HCT116 (cell line): ENCODE measurements at regions not wholly inside any gene's neighbourhood (a gene's known extent, or its start where the extent isn't known, plus 50 kb on each side); places are given as distances from the start of the nearest gene placed in this dataset.

Experiments
- ATAC-seq: fragments of 200-7000 bp; cut with Tn5 transposase; 2 replicates; pipeline ENCODE4 v1.9.1; 2020; ENCODE audit warnings: mild to moderate bottlenecking, moderate library complexity
- BruUV-seq: library from RNA; stranded (reverse); fragments of 400-500 nt; replicated peaks from 2 replicates; lab custom pipeline; 2021; lab: Mats Ljungman, UMichigan
- CTCF ChIA-PET: fragments of 300-600 bp; sonication (Branson Sonifier 250); formaldehyde crosslinking; loops from one replicate; lab custom pipeline; 2021; ENCODE audit warnings: antibody characterized with exemption; lab: Charles Lee
- POLR2A ChIA-PET: fragments of 300-600, 350-600 bp; sonication (Branson Sonifier 250); formaldehyde crosslinking; loops from one replicate; lab custom pipeline; 2021; ENCODE audit warnings: antibody characterized with exemption; lab: Charles Lee
- RAD21 ChIA-PET, 2 experiments: fragments of 300-600 bp; sonication (Branson Sonifier 250); formaldehyde crosslinking; loops; one replicate each; lab custom pipeline; 2023; ENCODE audit warnings: low total read pairs in 2 of 2; ENCODE audit not compliant: uncharacterized antibody in 2 of 2, unreplicated experiment in 2 of 2, low non-redundant PET in 1 of 2; lab: Charles Lee
- DNase-seq: peaks from one replicate; pipeline ENCODE4 v3.0.0-alpha.2; 2010; ENCODE audit warnings: low read depth, low spot score
- H2AFZ ChIP-seq: fragments of 200-600 bp; shearing (Covaris generic), sonication (generic); 2 replicates; pipeline ENCODE4 v1.6.1; 2017; ENCODE audit warnings: low read depth, mixed run types, mixed read lengths, antibody characterized with exemption, low read length; ENCODE audit not compliant: poor library complexity, severe bottlenecking
- H3K27ac ChIP-seq: 2 replicates; pipeline ENCODE4 v1.5.1; 2012; ENCODE audit warnings: low read depth, low read length
- H3K27me3 ChIP-seq: fragments of 200-600 bp; sonication (generic); 2 replicates; pipeline ENCODE4 v1.6.1; 2016; ENCODE audit warnings: mixed run types, low read length, mixed read lengths; ENCODE audit not compliant: insufficient read depth
- H3K36me3 ChIP-seq, 2 experiments: fragments of 200-500 bp in 1 of 2; fragments of 200-600 bp in 1 of 2; sonication (Bioruptor generic) in 1 of 2; sonication (generic) in 1 of 2; 2 replicates each; pipeline versions ENCODE4 v1.5.1 to v1.6.1; 2014 to 2016; ENCODE audit warnings: low read length in 2 of 2, inconsistent platforms in 1 of 2, mixed read lengths in 1 of 2, mixed run types in 1 of 2; ENCODE audit not compliant: insufficient read depth in 2 of 2, control insufficient read depth in 1 of 2
- H3K4me1 ChIP-seq, 2 experiments: fragments of 200-600 bp in 1 of 2; sonication (generic) in 1 of 2; 2 replicates each; pipeline versions ENCODE4 v1.5.1 to v1.6.1; 2012 to 2017; ENCODE audit warnings: low read length in 2 of 2, inconsistent platforms in 1 of 2, mild to moderate bottlenecking in 1 of 2, mixed read lengths in 1 of 2, mixed run types in 1 of 2, moderate library complexity in 1 of 2; ENCODE audit not compliant: insufficient read depth in 2 of 2, control insufficient read depth in 1 of 2
- H3K4me2 ChIP-seq: fragments of 200-600 bp; sonication (generic); 2 replicates; pipeline ENCODE4 v1.6.1; 2017; ENCODE audit warnings: mixed run types, low read length, mixed read lengths
- H3K4me3 ChIP-seq, 2 experiments: fragments of 200-600 bp in 1 of 2; sonication (generic) in 1 of 2; replicated peaks in 1 of 2; 2 replicates each; pipeline ENCODE4 v1.5.1; 2011 to 2016; ENCODE audit warnings: low read length in 2 of 2, control low read depth in 1 of 2, low read depth in 1 of 2, mild to moderate bottlenecking in 1 of 2, mixed read lengths in 1 of 2, mixed run types in 1 of 2
- H3K79me2 ChIP-seq: fragments of 200-600 bp; sonication (generic); 2 replicates; pipeline ENCODE4 v1.6.1; 2017; ENCODE audit warnings: mild to moderate bottlenecking, mixed run types, low read length, moderate library complexity, mixed read lengths; ENCODE audit not compliant: insufficient read depth
- H3K9ac ChIP-seq: fragments of 200-600 bp; sonication (generic); 2 replicates; pipeline ENCODE4 v1.6.1; 2016; ENCODE audit warnings: low read length, mixed read lengths
- H3K9me2 ChIP-seq: fragments of 200-600 bp; sonication (generic), shearing (Covaris generic); 2 replicates; pipeline ENCODE4 v1.6.1; 2017; ENCODE audit warnings: mixed run types, mild to moderate bottlenecking, moderate library complexity; ENCODE audit not compliant: insufficient read depth
- H3K9me3 ChIP-seq, 2 experiments: fragments of 200-500 bp in 1 of 2; fragments of 200-600 bp in 1 of 2; sonication (Bioruptor generic) in 1 of 2; sonication (generic) in 1 of 2; 2 replicates each; pipeline ENCODE4 v1.6.1; 2014 to 2017; ENCODE audit warnings: low read length in 2 of 2, mixed read lengths in 2 of 2, inconsistent platforms in 1 of 2, low read depth in 1 of 2, mild to moderate bottlenecking in 1 of 2, mixed run types in 1 of 2, moderate library complexity in 1 of 2; ENCODE audit not compliant: control insufficient read depth in 1 of 2, insufficient read depth in 1 of 2
- H4K20me1 ChIP-seq: fragments of 200-600 bp; sonication (generic), shearing (Covaris generic); 2 replicates; pipeline ENCODE4 v1.6.1; 2017; ENCODE audit warnings: mixed run types, mild to moderate bottlenecking, moderate library complexity; ENCODE audit not compliant: insufficient read depth
- CBX3 ChIP-seq: IDR thresholded peaks from 2 replicates; pipeline ENCODE4 v1.6.1; 2012; ENCODE audit warnings: low read depth
- CEBPB ChIP-seq: IDR thresholded peaks from 2 replicates; pipeline ENCODE4 v1.6.1; 2012; ENCODE audit warnings: low read depth
- EZH2 ChIP-seq: fragments of 200-600 bp; sonication (generic); IDR thresholded peaks from 2 replicates; pipeline ENCODE4 v1.6.1; 2017; ENCODE audit warnings: antibody characterized with exemption, mixed run types
- EZH2phosphoT487 ChIP-seq: fragments of 200-600 bp; IDR thresholded peaks from 2 replicates; pipeline ENCODE4 v1.6.1; 2018; ENCODE audit warnings: antibody characterized with exemption, borderline replicate concordance
- FOSL1 ChIP-seq: IDR thresholded peaks from 2 replicates; pipeline ENCODE4 v1.6.1; 2012; ENCODE audit warnings: low read depth
- JUND ChIP-seq: IDR thresholded peaks from 2 replicates; pipeline ENCODE4 v1.6.1; 2012
- POLR2A ChIP-seq: IDR thresholded peaks from 2 replicates; pipeline ENCODE4 v1.7.0; 2011; ENCODE audit warnings: borderline replicate concordance; ENCODE audit not compliant: insufficient read depth, insufficient read length; ENCODE audit errors: extremely low read depth
- POLR2AphosphoS5 ChIP-seq: IDR thresholded peaks from 2 replicates; pipeline ENCODE4 v1.6.1; 2011; ENCODE audit warnings: mild to moderate bottlenecking, low read depth, low read length, moderate library complexity
- RAD21 ChIP-seq: IDR thresholded peaks from 2 replicates; pipeline ENCODE4 v1.6.1; 2012; ENCODE audit warnings: low read depth, mild to moderate bottlenecking
- SP1 ChIP-seq: IDR thresholded peaks from 2 replicates; pipeline ENCODE4 v1.6.1; 2012; ENCODE audit warnings: low read depth
- SRF ChIP-seq: IDR thresholded peaks from 2 replicates; pipeline ENCODE4 v1.6.1; 2012; ENCODE audit warnings: low read depth
- YY1 ChIP-seq: IDR thresholded peaks from 2 replicates; pipeline ENCODE4 v1.6.1; 2011; ENCODE audit warnings: low read length, low read depth, moderate library complexity, mild to moderate bottlenecking; ENCODE audit not compliant: insufficient replicate concordance; ENCODE audit errors: extremely low read depth
- ZFX ChIP-seq: fragments of 450-650 bp; IDR thresholded peaks from 2 replicates; pipeline ENCODE4 v1.6.1; 2017
- ZNF274 ChIP-seq: fragments of 200-500 bp; sonication (Bioruptor generic); IDR thresholded peaks from 2 replicates; pipeline ENCODE4 v1.6.1; 2014; ENCODE audit warnings: mild to moderate bottlenecking, low read depth, low read length, inconsistent platforms
- intact Hi-C: fragments of 100-400 bp; cut with micrococcal nuclease; formaldehyde crosslinking; loops from 2 replicates; pipeline ENCODE4 v1.10.0; 2022
- TF ChIP-seq, protein P1 (sequence below), 3 experiments: fragments of 200-600 bp in 1 of 3; sonication (generic) in 1 of 3; IDR thresholded peaks in 2 of 3; conservative IDR thresholded peaks in 1 of 3; 2 replicates each; pipeline ENCODE4 v1.5.1; 2012 to 2017; ENCODE audit warnings: low read depth in 2 of 3, low read length in 2 of 3, antibody characterized with exemption in 1 of 3, borderline replicate concordance in 1 of 3, control low read depth in 1 of 3, mild to moderate bottlenecking in 1 of 3, mixed read lengths in 1 of 3, mixed run types in 1 of 3, moderate library complexity in 1 of 3; ENCODE audit not compliant: insufficient read depth in 1 of 3

DNA sequence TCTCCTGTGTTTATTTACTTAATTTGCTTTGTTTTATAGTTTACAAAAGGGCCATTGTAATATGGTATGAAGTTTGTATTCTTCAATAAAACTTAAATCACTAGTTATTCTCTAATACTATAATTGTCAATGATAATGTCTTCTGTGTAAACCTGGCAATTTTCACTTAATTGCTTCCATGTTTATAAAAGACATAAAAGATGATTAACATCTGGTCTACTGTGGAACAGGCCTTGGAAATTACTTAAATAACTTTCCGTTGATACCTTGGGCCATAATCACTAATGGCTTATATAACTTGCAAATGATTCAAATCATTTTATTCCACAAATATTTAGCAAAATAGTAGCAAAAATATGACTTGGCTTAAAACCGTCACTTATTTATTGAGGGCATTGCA is 743.8 kb downstream of the DSC3 start:
- H3K4me2 ChIP-seq = no peak overlapping the region
- ATAC-seq = no peak
- TF ChIP-seq RAD21 (no peak), YY1 (no peak), SRF (no peak), EZH2phosphoT487 (no peak), SP1 (no peak), POLR2AphosphoS5 (no peak), FOSL1 (no peak), JUND (no peak), ZFX (no peak), POLR2A (no peak), ZNF274 (no peak), CEBPB (no peak), EZH2 (no peak), CBX3 (no peak)
- TF ChIP-seq, protein P1, sequence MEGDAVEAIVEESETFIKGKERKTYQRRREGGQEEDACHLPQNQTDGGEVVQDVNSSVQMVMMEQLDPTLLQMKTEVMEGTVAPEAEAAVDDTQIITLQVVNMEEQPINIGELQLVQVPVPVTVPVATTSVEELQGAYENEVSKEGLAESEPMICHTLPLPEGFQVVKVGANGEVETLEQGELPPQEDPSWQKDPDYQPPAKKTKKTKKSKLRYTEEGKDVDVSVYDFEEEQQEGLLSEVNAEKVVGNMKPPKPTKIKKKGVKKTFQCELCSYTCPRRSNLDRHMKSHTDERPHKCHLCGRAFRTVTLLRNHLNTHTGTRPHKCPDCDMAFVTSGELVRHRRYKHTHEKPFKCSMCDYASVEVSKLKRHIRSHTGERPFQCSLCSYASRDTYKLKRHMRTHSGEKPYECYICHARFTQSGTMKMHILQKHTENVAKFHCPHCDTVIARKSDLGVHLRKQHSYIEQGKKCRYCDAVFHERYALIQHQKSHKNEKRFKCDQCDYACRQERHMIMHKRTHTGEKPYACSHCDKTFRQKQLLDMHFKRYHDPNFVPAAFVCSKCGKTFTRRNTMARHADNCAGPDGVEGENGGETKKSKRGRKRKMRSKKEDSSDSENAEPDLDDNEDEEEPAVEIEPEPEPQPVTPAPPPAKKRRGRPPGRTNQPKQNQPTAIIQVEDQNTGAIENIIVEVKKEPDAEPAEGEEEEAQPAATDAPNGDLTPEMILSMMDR (IDR thresholded peaks at IDR 0.05 in 2 of 3, conservative IDR thresholded peaks at IDR 0.05 in 1 of 3; ENCODE audit: borderline replicate concordance in 1 of 3, insufficient read depth in 1 of 3, low read depth in 2 of 3, low read length in 2 of 3) = no peak
- TF ChIP-seq, all 23 proteins: peak for 0
- no peak for DNase-seq
- no peaks in the 10 kb centered on the region for H3K27me3 ChIP-seq
- no peaks in the 10 kb centered on the region for H3K79me2 ChIP-seq
- H2AFZ ChIP-seq = no peak overlapping the region
- no peaks in the 10 kb centered on the region for H3K9me2 ChIP-seq
- intact Hi-C loops = no loop called here
- H3K9ac ChIP-seq = no peak overlapping the region
- ChIA-PET POLR2A (no interaction called here), RAD21 (no interaction called here), CTCF (no interaction called here)
- BruUV-seq = no TSS peak
- no peaks in the 10 kb centered on the region for H3K36me3 ChIP-seq
- no peaks in the 10 kb centered on the region for H3K9me3 ChIP-seq
- H4K20me1 ChIP-seq = no peaks in the 10 kb centered on the region
- no peaks in the 10 kb centered on the region for H3K4me1 ChIP-seq
- H3K4me3 ChIP-seq = no peak overlapping the region
- H3K27ac ChIP-seq = no peak overlapping the region
